LNCAP (cell line): ENCODE measurements at regions not wholly inside any gene's neighbourhood (a gene's known extent, or its start where the extent isn't known, plus 50 kb on each side); places are given as distances from the start of the nearest gene placed in this dataset.

Source experiments
- TF ChIP-seq, protein P1 (sequence below): fragments of 450-650 bp; IDR thresholded peaks from 2 replicates; pipeline ENCODE4 v1.5.1; 2017; ENCODE audit warnings: mild to moderate bottlenecking

DNA sequence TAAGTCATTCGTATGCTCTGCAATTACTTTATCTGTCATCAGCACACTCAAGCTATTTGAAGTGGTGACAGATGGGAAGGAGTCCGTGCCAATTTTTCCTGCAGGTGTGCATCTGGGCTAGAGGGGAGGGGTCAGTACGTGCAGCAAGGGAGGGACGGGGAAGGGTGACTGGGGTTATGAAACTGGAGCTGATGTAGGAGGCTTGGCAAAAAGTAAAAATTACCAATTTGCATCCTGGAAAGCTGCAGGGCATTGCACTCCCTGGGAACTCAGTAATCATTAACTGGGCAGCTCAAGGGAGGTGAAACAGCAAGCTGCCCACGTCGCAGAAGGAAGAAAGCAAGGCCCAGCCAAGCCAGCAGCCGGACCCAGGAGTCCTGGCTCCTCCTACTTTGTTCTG is 87.1 kb upstream of the TMEM45B start:
- TF ChIP-seq, protein P1, sequence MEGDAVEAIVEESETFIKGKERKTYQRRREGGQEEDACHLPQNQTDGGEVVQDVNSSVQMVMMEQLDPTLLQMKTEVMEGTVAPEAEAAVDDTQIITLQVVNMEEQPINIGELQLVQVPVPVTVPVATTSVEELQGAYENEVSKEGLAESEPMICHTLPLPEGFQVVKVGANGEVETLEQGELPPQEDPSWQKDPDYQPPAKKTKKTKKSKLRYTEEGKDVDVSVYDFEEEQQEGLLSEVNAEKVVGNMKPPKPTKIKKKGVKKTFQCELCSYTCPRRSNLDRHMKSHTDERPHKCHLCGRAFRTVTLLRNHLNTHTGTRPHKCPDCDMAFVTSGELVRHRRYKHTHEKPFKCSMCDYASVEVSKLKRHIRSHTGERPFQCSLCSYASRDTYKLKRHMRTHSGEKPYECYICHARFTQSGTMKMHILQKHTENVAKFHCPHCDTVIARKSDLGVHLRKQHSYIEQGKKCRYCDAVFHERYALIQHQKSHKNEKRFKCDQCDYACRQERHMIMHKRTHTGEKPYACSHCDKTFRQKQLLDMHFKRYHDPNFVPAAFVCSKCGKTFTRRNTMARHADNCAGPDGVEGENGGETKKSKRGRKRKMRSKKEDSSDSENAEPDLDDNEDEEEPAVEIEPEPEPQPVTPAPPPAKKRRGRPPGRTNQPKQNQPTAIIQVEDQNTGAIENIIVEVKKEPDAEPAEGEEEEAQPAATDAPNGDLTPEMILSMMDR = no peak

DNA sequence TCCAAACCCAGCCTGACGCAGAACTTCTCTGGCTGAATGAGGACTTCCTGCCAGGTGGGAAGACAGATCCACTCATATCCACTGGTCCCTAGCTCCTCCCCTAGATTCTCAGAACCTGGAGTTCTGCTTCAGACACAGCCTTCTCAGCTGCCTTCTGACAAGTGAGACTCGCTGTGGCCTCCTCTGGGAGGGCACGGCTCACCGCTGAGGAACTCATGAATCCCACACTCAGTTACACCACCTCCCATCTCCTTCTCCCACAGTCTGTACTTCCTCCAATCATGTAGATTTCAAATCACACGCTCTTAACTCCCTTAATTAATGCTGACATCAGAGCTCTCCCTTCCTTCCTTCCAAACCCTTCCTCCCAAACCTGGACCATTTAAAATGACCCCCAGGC is 86.4 kb upstream of the TMEM45B start:
- TF ChIP-seq, protein P1 = no peak

DNA sequence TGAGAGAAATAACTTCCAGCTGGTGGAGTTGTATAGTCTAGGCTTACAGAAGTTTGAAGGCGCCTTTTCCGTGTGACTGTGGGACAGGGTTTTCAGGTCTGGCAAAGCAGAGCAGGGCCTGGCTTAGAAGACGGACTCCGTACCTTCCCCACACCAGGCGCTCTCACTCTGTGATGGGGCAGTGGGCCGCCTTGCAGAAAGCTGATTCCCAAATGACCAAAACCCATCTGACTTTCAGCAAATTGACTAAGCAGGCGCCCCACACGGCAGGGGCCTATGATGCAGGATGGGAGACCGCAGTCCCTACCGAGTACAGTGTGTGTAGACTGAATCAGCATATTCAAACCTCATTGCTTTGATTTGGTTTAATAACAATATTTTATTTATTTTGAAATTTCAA is 85.8 kb upstream of the TMEM45B start:
- TF ChIP-seq, protein P1 = no peak

DNA sequence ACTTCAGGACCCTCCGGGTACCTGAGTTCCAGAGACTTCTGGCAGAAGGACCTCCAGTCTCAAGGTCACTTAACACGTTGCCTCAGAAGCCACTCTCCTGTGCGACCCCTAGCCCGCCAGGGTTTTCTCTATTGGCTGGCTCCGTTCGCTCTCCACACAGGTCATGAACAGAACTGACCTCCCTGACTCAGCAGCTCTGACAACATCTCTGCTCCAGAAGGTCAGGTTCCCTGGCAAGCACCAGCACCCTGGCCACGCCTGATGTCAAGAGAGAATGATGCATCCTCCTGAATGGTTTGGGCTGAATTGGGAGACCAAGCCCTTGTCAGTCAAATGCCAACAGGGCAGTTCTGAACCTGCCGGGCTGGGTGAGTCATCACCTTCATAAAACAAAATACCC is 84.3 kb upstream of the TMEM45B start:
- TF ChIP-seq, protein P1 = no peak

DNA sequence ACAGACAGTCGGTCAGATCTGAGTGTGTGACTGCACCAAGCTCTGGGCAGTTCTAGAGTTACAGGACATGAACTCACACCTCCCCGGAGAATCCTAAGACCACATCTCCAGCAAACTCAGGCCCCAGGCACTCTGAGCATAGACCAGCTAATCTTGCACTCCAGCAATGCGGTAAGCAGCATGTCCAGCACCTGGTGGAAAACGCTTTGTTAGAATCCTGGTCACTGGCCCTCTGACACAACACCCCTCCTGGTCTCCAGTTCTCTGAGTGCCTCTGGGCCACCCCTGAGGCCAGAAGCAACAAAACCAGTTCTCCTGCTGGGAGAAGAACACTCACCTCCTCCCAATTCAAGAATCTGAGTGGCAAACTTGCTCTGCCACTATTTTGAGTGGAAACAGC is 82.7 kb upstream of the TMEM45B start:
- TF ChIP-seq, protein P1 = no peak

DNA sequence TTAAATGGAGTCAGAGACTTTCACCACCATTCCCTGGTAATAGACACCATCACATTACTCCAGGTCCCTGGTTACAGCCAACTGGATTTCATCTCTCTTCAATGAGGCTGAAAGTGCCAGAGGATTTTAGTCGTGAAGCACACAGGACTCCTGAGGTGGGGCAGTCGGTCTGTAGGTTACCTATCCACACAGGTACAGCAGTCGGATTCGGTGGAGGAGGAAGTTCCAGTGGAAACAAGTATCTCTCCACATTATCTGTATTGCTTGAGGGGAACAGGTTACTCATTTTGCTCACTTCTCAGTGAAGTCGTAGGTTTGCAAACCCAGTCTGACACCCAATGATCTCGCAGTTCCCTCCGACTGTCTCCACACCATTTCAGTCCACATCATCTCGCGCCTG is 82.3 kb upstream of the TMEM45B start:
- TF ChIP-seq, protein P1 = no peak

DNA sequence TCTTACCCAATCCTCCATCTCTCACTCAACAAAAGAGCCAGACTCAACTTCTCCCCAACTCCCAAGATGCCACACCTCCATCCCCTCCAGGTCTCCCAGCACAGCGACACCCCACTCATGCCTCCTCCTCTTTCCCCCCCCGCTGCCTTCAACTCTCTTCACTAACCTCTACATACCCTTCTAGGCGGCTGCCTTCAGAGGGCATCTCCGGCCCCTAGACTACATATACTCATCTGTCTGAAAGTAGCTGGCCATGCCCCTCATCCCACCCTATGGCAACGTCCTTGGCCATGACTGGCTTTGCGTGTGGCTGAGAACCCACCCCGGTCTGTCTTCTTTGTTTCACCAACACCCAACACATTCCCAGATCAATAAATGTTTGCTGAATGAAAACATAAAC is 81.7 kb upstream of the TMEM45B start:
- TF ChIP-seq, protein P1 = no peak

DNA sequence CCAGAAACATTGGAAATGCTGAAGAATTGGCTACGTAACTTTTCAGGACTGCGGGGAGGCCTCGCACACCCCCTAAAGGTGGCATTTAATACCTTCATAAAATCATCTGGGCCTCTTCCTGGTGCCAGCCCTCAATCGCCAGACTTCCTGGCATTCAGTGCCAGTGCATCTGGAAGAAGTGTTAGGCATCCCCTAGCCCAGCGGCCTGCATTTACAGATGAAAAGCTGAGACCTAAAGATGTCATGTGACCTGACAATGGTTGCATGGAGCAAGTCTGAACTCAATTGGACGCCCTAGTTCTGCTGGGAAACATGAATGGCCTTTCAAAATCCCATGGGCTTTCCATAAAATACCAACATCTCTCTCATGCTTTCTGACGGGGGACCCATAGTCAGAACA is 81.0 kb upstream of the TMEM45B start:
- TF ChIP-seq, protein P1 = no peak
